ENCODE measurements at regions not wholly inside any gene's neighbourhood (a gene's known extent, or its start where the extent isn't known, plus 50 kb on each side); places are given as distances from the start of the nearest gene placed in this dataset.
A peak's percentile ranks its signal among the peaks of the same experiment; 100 is the strongest.

DNA sequence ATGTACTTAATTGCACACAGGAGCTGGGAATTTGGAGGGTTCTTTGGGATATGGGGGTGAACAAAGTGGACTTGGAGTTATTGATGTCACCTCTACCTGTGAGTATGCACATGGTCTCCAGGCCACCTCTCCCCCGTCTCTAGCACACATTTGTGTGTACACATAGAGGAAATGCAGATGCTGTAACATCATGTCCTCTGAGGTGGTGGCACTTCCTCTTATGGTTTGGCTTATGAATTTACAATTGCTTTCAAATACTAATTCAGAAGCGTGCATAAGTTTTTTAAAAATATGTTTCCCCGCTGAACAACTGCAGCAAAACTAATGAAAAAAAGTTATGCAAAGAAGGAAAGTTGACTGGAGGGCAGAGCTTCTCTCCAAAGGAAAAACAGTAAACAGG, 152.0 kb upstream of the TENM4 start:
- Histone ChIP-seq H3K36me3 (ENCODE audit: control insufficient read depth, insufficient read depth, low read length) (no peaks in the 10 kb centered on the region), H3K4me3 (ENCODE audit: low read depth, low read length) (no peak overlapping the region), H3K27me3 (ENCODE audit: control insufficient read depth, insufficient read depth, low read length) (no peaks in the 10 kb centered on the region)
- no peak for DNase-seq (ENCODE audit: low read depth)
- TF ChIP-seq, protein P1, sequence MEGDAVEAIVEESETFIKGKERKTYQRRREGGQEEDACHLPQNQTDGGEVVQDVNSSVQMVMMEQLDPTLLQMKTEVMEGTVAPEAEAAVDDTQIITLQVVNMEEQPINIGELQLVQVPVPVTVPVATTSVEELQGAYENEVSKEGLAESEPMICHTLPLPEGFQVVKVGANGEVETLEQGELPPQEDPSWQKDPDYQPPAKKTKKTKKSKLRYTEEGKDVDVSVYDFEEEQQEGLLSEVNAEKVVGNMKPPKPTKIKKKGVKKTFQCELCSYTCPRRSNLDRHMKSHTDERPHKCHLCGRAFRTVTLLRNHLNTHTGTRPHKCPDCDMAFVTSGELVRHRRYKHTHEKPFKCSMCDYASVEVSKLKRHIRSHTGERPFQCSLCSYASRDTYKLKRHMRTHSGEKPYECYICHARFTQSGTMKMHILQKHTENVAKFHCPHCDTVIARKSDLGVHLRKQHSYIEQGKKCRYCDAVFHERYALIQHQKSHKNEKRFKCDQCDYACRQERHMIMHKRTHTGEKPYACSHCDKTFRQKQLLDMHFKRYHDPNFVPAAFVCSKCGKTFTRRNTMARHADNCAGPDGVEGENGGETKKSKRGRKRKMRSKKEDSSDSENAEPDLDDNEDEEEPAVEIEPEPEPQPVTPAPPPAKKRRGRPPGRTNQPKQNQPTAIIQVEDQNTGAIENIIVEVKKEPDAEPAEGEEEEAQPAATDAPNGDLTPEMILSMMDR (IDR thresholded peaks at IDR 0.05; ENCODE audit: insufficient read depth, low read length, poor library complexity, severe bottlenecking): no peak

GRCh38 chr11:79592406-79592805, 151.6 kb upstream of the TENM4 start:
- DNase-seq (ENCODE audit: low read depth): peak; percentile 31
- Histone ChIP-seq H3K36me3 (ENCODE audit: control insufficient read depth, insufficient read depth, low read length) (no peaks in the 10 kb centered on the region), H3K4me3 (ENCODE audit: low read depth, low read length) (no peak overlapping the region), H3K27me3 (ENCODE audit: control insufficient read depth, insufficient read depth, low read length) (no peaks in the 10 kb centered on the region)
- TF ChIP-seq, protein P1 (IDR thresholded peaks at IDR 0.05; ENCODE audit: insufficient read depth, low read length, poor library complexity, severe bottlenecking): no peak

DNA sequence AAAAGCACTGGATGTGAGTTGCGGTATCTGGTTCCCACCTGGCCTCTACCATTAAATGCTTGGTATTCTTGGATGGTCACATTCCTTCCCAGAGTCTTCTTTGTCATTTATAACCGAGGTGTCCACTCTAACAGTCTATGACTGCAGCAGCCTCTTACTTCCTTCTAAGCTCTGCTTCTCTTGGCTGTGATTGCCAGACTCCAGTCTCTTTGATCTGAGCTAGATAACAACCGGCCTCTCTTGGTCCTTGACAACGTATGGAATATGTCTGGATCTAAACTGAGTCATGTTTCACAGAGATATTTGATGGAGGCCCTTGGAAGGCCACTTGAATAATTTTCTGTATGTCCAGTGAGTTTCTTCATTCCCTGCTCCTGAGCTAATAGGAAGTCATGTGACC, 141.6 kb upstream of the TENM4 start:
- Histone ChIP-seq H3K27me3 (ENCODE audit: control insufficient read depth, insufficient read depth, low read length) (no peaks in the 10 kb centered on the region), H3K4me3 (ENCODE audit: low read depth, low read length) (no peak overlapping the region), H3K36me3 (ENCODE audit: control insufficient read depth, insufficient read depth, low read length) (no peaks in the 10 kb centered on the region)
- DNase-seq (ENCODE audit: low read depth): no peak
- TF ChIP-seq, protein P1 (IDR thresholded peaks at IDR 0.05; ENCODE audit: insufficient read depth, low read length, poor library complexity, severe bottlenecking): no peak

DNA sequence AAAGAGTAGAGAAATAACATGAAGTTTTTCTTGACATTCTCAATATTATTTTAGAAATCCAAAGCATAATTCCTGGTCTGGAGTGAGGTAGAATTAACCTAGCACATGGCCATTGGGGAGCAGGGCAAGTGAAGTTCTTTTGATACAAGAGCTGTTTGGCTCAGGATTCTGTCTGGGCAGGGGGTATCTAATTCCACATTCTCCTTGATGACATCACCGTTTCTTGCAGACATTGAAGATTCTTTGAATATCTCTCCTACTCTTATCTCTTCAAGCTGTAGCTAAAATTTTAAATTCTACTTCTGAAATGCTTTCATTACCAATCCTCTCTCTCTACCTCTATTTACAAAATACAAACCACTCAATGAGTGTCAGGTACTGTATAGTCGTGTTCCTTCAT, 138.2 kb upstream of the TENM4 start:
- no peaks in the 10 kb centered on the region for H3K27me3 ChIP-seq (ENCODE audit: control insufficient read depth, insufficient read depth, low read length)
- H3K36me3 ChIP-seq (ENCODE audit: control insufficient read depth, insufficient read depth, low read length): no peaks in the 10 kb centered on the region
- TF ChIP-seq, protein P1 (IDR thresholded peaks at IDR 0.05; ENCODE audit: insufficient read depth, low read length, poor library complexity, severe bottlenecking): no peak
- DNase-seq (ENCODE audit: low read depth): no peak
- H3K4me3 ChIP-seq (ENCODE audit: low read depth, low read length): no peak overlapping the region

DNA sequence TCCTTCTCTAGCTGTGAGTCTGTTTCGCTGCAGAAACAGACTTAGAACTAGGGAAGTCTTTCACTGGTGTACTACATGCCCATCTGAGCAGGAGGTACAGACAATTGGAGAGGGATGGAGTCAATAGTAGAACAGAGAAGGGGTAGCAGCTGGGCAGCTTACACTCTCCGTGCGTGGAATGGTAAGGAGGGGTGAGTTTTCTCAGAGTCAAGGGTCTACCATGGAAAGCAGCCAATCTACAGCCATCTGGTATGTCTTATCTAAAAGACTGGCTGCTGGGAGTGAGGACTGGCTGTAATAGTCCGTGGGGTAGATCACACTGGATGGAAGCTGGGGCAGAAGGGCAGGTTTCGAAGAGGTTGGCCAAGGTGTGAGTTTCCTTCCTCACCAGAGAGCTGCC, 137.3 kb upstream of the TENM4 start:
- H3K36me3 ChIP-seq (ENCODE audit: control insufficient read depth, insufficient read depth, low read length): no peaks in the 10 kb centered on the region
- H3K27me3 ChIP-seq (ENCODE audit: control insufficient read depth, insufficient read depth, low read length): no peaks in the 10 kb centered on the region
- TF ChIP-seq, protein P1 (IDR thresholded peaks at IDR 0.05; ENCODE audit: insufficient read depth, low read length, poor library complexity, severe bottlenecking): no peak
- DNase-seq (ENCODE audit: low read depth): no peak
- H3K4me3 ChIP-seq (ENCODE audit: low read depth, low read length): no peak overlapping the region

- H3K27me3 ChIP-seq (ENCODE audit: control insufficient read depth, insufficient read depth, low read length): no peaks in the 10 kb centered on the region
- H3K36me3 ChIP-seq (ENCODE audit: control insufficient read depth, insufficient read depth, low read length): no peaks in the 10 kb centered on the region
- H3K4me3 ChIP-seq (ENCODE audit: low read depth, low read length): no peak overlapping the region
- TF ChIP-seq, protein P1 (IDR thresholded peaks at IDR 0.05; ENCODE audit: insufficient read depth, low read length, poor library complexity, severe bottlenecking): no peak
- no peak for DNase-seq (ENCODE audit: low read depth)
Observed at GRCh38 chr11:79575701-79576100, 134.9 kb upstream of the TENM4 start.
